HG03558 (cell line): ENCODE measurements at regions not wholly inside any gene's neighbourhood (a gene's known extent, or its start where the extent isn't known, plus 50 kb on each side); places are given as distances from the start of the nearest gene placed in this dataset.
"Not testable (repeated sequence)": the region's sequence is repeated elsewhere in the genome, so short reads cannot be mapped to it uniquely, and the experiment has no call there.

ENCODE experiments used
- ATAC-seq: cut with Tn5 transposase; IDR thresholded peaks from one replicate; pipeline ENCODE4 v1.9.1; 2021; ENCODE audit warnings: moderate number of reproducible peaks; ENCODE audit not compliant: unreplicated experiment; ENCODE audit errors: extremely low read depth

DNA sequence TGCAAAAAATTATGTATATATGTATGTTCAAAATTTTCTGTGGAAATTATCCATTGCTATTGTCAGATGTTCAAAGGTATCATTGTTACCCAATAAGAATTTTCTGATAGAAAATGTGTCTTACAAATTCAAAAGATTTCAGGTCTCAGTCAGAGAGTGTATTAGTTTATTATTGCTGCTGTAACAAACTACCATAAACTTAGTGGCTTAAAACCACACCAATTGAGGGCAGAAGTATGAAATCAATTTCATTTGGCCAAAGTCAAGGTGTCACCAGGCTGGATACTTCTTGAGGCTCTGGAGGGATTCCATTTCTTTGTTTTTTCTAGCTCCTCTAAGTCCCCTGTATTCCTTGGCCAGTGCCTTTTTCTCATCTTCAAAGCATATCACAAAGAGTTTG is 914.4 kb upstream of the ROBO1 start:
- no peak for ATAC-seq

DNA sequence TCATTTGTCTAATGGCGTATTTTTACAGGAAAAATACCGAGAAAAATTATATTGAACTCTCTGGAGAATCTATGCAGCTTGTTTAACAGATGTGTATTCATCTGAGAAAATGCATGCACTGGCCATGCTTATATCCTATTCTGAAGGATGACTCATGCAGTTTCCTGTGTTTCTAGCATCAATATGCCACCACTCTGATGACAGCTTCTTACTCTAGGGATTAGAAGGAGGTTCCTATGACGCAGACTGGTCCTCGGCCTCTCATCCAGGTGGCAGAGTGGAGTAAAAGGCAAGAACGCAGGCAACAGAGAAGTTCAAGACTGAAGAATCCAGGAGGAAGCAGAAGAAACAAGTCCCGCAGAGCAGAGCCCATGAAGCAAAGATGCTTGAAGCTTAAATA is 910.0 kb upstream of the ROBO1 start:
- no peak for ATAC-seq

DNA sequence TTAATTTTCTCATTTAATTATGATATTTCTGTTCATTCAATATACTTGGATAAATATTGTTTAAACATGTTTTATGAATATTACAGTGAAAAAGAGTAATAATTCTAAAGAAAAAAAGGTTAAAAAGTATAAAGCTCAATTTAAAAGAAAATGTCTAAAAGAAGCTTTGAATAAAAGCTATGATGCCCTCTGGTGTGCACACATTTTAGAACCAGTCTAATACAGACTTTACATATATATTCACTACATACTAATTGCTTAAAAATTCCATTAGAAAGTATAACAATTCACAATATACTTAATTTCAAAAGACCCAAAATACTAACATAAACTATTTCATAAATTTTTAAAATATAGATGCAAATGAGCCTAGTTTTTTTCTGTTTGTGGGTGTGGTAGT is 909.1 kb upstream of the ROBO1 start:
- ATAC-seq: no peak

DNA sequence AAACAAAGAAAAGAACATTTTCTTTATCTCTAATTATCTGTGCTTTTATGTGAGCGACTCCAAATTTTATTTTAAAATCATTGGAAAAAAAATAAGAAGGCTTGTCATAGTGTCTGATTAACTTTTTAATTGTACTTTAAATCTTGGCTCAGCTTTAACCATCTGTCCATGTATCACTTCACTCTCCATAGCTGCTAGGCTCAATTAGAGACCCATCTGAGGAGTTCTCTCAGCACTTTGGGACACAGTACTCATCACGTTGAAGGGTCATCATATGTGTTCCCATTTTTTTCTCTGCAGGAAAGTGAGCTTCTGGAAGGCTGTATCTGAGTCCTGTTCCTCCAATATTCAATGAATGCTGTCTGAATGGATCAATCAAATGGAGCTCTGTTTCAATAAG is 908.5 kb upstream of the ROBO1 start:
- no peak for ATAC-seq

DNA sequence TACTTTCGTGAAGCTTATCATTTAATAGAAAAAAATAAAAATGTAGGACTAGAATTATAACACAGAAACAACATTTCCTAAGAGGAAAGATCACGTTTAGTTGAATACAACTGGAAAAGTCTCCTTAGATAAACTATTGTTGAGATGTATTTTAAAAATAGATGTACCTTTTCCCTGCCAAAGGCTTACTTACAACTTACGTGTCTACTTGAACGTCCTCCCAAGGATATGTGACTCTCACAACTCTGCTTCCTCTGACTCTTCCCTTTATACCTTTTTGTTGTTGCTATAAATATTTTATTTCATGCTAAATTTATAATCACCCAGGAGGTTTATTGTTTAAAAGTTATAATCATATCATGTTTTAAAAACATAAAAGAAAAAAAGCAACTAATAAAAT is 908.0 kb upstream of the ROBO1 start:
- ATAC-seq: no peak

DNA sequence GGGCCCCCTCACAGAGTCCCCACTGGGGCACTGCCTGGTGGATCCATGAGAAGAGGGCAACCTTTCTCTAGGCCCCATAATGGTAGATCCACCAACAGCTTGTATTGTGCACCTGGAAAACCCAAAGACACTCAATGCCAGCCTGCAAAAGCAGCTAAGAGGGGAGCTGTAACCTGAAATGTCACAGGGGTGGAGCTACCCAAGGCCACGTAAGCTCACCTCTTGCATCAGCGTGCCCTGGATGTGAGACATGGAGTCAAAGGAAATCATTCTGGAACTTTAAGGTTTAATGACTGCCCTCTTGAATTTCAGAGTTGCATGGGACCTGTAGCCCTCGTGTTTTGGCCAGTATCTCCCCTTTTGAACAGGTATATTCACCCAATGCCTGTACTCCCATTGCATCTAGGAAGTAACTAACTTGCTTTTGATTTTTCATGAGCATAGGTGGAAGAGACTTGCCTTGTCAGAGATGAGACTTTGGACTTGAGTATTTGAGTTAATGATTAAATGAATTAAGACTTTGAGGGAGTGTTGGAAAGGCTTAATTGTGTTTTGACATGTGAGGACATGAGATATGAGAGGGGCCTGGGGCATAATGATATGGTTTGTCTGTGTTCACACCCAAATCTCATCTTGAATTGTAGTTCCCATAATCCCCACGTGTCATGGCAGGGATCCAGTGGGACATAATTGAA is 900.9 kb upstream of the ROBO1 start:
- ATAC-seq: no peak

DNA sequence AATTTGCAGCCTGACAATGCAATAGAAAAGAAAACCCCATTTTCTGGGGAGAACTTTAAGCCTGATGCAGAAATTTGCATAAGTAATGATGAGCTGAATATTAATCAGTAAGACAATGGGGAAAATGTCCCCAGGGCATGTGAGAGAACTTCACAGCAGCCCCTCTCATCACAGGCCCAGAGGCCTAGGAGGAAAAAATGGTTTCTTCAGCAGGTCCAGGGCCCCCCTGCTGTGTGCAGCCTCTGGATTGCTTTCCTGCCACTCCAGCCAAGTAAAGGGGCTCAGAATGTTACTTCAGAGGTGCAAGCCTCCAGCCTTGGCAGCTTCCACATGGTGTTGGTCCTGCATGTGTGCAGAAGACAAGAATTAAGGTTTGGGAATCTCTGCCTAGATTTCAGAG is 900.3 kb upstream of the ROBO1 start:
- ATAC-seq: no peak

DNA sequence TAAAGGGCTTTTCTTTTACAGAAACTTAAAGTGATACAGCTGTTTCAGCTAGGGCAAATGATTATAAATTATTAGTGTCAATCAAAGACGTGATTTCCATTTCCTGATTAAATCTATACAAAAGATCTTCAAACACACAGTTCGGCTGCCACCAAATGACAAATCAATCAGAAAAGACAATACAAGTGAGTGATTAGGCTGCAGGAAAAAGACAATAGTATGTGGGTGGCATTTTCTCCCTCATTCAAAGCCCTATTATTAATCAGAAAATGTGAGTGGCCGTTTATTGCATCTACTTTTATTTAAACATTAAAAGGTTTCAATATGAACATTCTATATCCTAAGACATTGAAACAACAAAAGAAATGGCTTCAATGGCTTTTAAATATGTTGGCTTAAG is 895.6 kb upstream of the ROBO1 start:
- ATAC-seq: no peak

DNA sequence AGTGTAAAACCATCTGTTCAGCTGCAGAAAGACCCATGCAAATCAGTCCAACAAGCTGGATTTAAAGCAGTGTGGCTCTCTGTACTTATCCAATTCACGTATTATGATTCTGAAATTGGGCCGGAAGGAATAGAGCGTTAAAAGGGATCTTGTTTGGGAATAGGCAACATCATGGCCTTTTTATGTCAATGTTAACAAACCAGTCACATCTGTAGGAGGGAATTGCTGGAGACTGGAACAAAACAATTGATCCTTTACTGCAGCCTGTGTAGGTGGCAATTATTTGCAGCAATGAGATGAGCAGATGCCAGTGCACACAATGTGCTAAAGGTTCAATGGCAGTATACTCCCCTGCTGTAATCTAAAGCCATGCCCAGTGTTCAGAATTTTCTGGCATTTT is 887.4 kb upstream of the ROBO1 start:
- no peak for ATAC-seq

DNA sequence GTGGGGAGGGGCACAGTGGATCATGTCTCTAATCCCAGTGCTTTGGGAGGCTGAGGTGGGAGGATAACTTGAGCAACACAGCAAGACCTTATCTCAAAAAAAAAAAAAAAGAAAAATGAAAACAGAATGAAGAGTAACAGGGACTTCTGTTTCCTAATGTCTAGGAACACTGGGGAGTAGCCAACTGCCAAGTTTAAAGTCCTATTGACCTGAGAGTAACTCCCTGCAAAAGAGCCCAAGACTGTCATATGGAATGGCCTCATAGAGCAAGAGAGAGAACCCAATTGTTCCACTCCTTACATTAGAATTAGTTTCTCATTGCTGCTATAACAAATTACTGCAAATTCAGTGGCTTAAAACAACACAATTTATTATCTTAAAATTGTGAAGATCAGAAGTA is 881.4 kb upstream of the ROBO1 start:
- ATAC-seq: no peak

DNA sequence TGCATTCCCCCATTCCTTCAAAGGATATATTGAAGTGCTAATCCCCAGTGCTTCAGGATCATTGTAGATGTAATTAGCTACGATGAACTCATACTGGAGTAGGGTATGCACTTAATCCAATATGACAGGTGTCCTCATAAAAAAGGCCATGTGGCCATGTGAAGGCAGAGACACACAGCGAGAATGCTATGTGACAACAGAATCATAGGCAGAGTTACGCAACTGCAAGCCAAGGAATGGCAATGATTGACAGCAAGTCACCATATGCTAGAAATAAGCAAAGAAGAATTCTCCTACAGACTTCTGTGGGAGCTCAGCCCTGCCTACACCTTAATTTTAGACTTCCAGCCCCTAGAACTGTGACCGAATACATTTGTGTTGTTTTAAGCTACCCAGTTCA is 875.6 kb upstream of the ROBO1 start:
- ATAC-seq: no peak

DNA sequence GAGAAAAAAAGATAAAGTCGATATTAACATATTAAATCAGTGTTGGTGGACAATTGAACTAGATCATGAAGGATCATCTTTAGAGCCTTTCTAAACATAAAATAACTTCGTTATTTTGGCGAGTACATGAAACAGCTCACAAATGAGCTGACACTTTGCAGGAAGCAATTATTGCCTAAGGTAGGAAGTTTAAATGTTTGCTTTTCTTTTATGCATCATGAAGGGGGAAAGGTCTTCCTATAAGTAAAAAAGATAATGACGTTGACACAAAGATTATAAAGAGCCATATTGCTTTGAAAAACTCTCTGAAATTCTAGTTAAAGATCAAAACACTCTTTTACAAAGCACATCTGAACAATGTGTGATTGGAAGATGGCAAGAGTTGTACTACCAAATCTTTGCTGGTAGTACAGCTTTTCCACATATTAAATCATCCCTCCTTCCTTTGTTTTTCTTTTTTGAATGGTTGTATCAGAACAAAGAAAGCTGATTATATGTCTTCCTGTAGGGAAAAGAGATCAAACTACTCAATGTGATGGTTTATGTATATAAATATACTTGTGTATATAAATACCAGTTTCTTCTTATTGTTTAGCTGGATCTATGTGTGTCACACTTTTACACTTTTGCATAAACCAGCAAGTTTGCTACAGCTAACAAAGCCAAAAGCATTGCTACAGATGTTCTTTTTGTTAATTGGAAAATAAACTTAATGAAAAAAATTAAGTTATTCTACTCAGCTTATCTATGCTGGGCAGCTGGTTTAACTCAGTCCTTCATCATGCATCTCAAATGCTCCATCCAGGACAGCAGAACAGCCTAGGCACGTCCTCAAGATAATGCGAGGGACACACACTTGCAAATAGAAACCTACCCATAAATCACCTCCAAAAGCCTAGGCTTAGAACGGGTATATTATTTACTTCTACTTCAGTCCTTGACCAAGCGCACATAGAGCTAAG is 850.8 kb upstream of the ROBO1 start:
- ATAC-seq: no peak

DNA sequence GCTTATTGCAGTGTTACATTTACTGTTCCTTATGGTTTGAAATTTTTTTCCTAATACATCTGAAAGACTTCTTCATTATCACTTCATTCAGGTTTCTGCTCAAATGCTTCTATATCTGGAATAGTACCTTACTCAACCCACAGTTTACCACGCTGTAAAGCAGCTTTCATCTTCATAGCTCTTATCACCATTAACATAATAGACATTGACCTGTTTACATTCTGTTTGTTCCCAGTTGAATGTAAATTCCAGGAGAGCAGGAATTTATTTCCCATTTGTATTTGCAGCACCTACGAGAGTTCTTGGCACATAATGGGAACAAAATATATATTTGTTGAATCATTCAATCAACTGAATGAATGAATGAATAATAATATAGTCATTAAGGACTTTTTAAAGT is 844.6 kb upstream of the ROBO1 start:
- no peak for ATAC-seq

DNA sequence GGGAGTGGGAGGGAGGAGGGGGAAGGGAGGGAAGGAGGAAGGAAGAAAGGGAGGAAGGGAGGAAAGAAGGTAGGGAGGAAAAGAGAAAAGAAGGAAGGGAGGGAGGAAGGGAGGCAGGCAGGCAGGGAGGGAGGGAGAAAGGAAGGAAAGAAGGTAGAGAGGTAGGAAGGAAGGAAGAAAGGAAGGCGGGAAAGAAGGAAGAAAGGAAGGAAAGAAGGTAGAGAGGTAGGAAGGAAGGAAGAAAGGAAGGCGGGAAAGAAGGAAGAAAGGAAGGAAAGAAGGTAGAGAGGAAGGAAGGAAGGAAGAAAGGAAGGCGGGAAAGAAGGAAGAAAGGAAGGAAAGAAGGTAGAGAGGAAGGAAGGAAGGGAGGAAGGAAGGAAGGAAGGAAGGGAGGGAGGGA is 840.3 kb upstream of the ROBO1 start:
- ATAC-seq: not testable (repeated sequence)

DNA sequence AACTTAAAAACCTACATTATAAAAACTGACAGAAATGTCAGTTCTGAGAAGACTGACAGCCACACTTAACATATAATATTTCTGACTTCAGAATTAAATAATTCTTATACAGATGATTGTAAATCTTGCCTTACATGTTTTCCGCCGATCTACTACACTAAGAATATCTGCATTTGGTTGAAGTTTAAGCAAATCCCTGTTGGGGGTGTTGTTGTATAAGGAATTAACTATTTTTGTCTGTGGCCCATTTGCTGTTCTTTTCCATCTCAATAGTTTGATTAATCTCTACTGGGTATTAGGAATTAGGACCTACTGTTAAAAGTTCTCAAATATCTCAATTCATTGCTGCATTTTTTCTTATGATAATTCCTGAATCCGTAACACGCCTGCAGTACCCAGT is 838.3 kb upstream of the ROBO1 start:
- no peak for ATAC-seq

DNA sequence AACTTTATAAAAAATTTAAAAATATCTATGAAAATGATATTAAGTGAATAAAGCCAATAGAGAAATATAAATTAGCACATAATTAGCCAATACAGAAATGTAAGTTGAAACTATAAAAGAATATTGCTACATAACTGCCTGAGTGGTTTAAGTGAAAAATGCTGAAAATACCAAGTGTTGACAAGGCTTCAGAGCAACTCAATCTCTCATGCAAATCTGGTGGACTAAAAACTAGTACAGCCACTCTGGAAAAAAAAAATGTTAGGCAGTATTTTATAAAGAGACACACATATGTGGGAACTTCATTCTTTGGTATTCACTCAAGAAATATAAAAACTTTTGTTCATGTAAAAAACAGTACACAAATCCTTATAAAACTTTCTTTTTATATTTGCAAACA is 833.7 kb upstream of the ROBO1 start:
- no peak for ATAC-seq

DNA sequence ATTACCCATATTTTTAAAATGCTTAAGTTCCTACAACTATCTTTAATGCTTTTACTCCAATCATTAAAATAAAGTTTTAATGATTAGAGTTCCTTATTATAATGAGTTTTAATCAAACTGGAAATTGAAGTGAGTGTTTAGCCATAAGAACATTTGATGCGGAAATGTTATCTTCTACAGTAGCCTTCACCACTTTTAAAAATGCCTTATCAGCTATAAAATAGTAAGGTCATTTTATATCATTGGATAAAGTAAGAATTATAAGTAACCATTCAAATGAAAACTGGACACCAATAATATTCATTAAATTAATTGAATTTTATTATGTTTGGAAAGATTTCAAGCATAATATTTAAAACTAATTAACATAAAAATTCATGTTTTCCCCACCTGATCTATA is 825.0 kb upstream of the ROBO1 start:
- ATAC-seq: no peak

DNA sequence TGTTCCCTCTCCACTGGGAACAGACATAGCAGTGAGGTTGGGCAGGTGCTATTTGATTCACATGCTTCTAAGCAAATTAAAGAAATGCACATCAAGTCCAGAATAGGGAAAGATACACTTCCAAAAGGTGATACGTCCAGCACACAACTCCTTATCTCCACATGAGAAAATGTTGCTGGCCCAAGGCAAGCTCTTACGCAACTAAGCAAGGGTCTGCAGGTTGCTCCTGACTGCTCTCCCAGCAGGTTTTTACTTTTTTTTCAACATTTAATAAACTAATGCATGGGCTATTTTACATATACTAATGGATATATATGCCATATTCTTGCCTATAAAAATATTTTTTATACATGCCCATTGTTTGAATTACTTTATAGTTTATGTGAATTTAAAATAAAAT is 818.5 kb upstream of the ROBO1 start:
- no peak for ATAC-seq

DNA sequence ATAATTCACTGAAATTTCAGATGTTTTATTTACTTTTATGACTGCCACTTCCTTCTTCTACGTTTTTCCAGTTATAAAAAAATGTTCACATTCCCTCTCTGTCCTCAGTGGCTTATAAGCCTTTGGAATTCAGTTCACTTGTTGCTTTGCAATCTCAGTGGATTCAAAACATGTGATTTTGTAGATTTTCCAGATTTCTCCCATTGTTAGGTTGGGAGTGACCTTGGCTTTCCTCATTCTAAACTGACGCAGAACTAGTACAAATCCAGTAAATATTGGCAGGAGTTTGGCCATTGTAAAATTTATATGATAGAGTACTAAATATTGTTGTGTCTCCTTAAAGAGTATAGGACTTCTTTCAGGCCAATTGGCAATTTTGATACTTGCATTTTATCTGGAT is 812.3 kb upstream of the ROBO1 start:
- ATAC-seq: no peak

DNA sequence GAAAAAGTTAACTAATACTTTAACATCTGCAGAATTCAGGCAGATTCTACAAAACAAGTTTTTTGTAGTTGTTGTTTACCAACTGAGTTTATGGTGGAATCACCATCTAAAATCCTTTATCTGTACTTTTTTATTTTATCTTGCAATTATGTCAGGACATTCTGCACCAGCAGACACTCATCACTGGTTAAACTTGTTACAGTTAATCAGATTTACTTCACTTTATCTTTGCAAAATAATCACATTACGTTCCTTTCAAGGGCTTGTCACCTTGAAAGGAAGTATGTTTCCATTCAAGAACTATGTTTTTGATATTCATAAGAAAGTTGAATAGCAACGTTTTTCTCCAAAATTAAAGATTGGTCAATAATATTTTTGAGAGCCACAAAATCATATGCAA is 796.6 kb upstream of the ROBO1 start:
- no peak for ATAC-seq

DNA sequence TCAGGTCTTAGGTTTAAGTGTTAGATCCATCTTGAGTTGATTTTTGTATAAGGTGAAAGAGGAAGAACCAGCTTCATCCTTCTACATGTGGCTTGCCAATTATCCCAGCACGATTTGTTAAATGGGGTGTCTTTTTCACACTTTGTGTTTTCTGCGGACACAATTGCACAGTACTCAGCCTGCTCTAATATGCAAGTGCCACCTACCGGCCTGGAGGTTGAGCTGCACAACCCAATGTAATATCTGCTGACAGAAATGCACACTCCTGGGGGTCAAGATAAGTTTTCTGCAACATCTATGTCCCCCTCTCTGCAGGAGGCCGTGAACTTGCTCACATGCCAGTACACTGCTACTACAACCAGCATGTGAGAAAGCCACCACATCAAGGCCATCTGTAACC is 791.9 kb upstream of the ROBO1 start:
- no peak for ATAC-seq

DNA sequence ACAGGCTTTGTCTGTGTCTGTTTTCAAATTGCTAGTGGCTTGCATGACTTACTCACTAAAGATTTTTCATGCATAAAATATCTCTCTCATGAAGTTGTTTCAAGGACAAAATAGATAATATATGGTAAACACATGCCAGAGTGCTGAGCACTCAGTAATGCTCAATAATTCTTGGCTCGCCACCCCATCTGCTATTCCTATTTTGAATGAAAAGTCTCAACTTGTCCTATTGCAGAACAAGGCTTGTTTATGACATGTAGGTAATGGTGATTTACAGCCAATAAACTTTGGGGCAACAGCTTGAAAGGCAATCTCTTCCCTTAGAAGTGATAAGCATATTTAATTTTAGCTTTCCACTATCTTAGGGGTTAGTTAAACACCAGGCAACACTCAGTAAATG is 789.0 kb upstream of the ROBO1 start:
- ATAC-seq: no peak
